DOHH2 (cell line): ENCODE measurements at regions not wholly inside any gene's neighbourhood (a gene's known extent, or its start where the extent isn't known, plus 50 kb on each side); places are given as distances from the start of the nearest gene placed in this dataset.

Source experiments
- H3F3A ChIP-seq: fragments of 200-600 bp; sonication (generic), shearing (Covaris generic); 2 replicates; pipeline ENCODE4 v1.6.0; 2016; ENCODE audit warnings: antibody characterized with exemption, mild to moderate bottlenecking; ENCODE audit not compliant: control insufficient read depth, insufficient read depth
- H3K27ac ChIP-seq: fragments of 200-600 bp; sonication (generic); 2 replicates; pipeline ENCODE4 v1.5.1; 2014; ENCODE audit warnings: low read depth, mild to moderate bottlenecking, low read length, moderate library complexity
- H3K27me3 ChIP-seq: fragments of 200-600 bp; sonication (generic); 2 replicates; pipeline ENCODE4 v1.6.1; 2014; ENCODE audit warnings: mild to moderate bottlenecking, low read length, mixed read lengths; ENCODE audit not compliant: control insufficient read depth
- H3K36me3 ChIP-seq: fragments of 200-600 bp; sonication (generic); 2 replicates; pipeline ENCODE4 v1.6.1; 2014; ENCODE audit warnings: mild to moderate bottlenecking, low read length, moderate library complexity, mixed read lengths; ENCODE audit not compliant: control insufficient read depth
- H3K4me1 ChIP-seq: fragments of 200-600 bp; sonication (generic); 2 replicates; pipeline ENCODE4 v1.6.1; 2014; ENCODE audit warnings: mild to moderate bottlenecking, low read length, mixed read lengths; ENCODE audit not compliant: control insufficient read depth
- H3K4me2 ChIP-seq: fragments of 200-600 bp; sonication (generic); 2 replicates; pipeline ENCODE4 v1.6.0; 2014; ENCODE audit warnings: mild to moderate bottlenecking, low read length, moderate library complexity
- H3K4me3 ChIP-seq: fragments of 200-600 bp; sonication (generic); 2 replicates; pipeline ENCODE4 v1.5.1; 2014; ENCODE audit warnings: mild to moderate bottlenecking, low read length, mixed read lengths
- H3K79me2 ChIP-seq: fragments of 200-600 bp; sonication (generic); 2 replicates; pipeline ENCODE4 v1.6.1; 2014; ENCODE audit warnings: mild to moderate bottlenecking, low read length, mixed read lengths; ENCODE audit not compliant: control insufficient read depth
- H3K9me2 ChIP-seq: fragments of 200-600 bp; sonication (generic); replicated peaks from 2 replicates; pipeline ENCODE4 v1.6.1; 2014; ENCODE audit warnings: mild to moderate bottlenecking, low read length, mixed read lengths; ENCODE audit not compliant: control insufficient read depth
- H3K9me3 ChIP-seq: fragments of 200-600 bp; sonication (generic); 2 replicates; pipeline ENCODE4 v1.6.1; 2014; ENCODE audit warnings: antibody characterized with exemption, low read length, mixed read lengths; ENCODE audit not compliant: control insufficient read depth, insufficient read depth
- H4K20me1 ChIP-seq: fragments of 200-600 bp; sonication (generic); 2 replicates; pipeline ENCODE4 v1.6.0; 2014; ENCODE audit warnings: low read depth, mild to moderate bottlenecking, antibody characterized with exemption, low read length, moderate library complexity; ENCODE audit not compliant: control insufficient read depth, insufficient read depth
- EZH2phosphoT487 ChIP-seq: fragments of 200-600 bp; sonication (generic); IDR thresholded peaks from 2 replicates; pipeline ENCODE4 v1.6.1; 2017; ENCODE audit warnings: borderline replicate concordance, mild to moderate bottlenecking, antibody characterized with exemption, low read length, moderate library complexity, mixed read lengths
- TF ChIP-seq, protein P1 (sequence below): fragments of 200-600 bp; sonication (generic); IDR thresholded peaks from one replicate; pipeline ENCODE4 v1.5.1; 2014; ENCODE audit warnings: antibody characterized with exemption, mild to moderate bottlenecking, low read depth, low read length; ENCODE audit not compliant: poor library complexity, severe bottlenecking

DNA sequence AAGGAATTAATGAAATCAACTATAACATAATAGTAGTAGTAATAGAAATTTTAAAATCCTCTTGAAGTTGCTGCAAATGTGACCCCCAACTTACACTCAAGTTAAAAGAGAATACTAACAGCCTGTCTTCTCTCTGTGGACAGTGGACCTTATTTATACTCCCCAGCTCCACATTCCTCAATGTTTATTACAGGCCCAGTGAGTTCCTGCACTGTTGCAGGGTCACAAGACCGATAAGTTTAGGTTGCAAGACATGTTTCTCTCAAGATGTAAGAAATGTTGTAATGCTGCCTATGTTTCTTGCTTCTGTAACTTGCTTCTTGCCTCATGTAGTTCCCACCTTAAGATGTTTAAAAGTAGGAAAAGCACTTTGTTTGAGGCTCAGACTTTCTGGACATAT, 888.1 kb downstream of the PDCD6IP start:
- Histone ChIP-seq H3K27ac (no peak overlapping the region), H3K4me1 (no peaks in the 10 kb centered on the region), H3K36me3 (no peaks in the 10 kb centered on the region), H3F3A (no peaks in the 10 kb centered on the region), H3K4me2 (no peak overlapping the region), H3K79me2 (no peaks in the 10 kb centered on the region), H3K9me2 (no peaks in the 10 kb centered on the region), H3K27me3 (no peaks in the 10 kb centered on the region), H3K4me3 (no peak overlapping the region), H3K9me3 (no peaks in the 10 kb centered on the region), H4K20me1 (no peaks in the 10 kb centered on the region)
- TF ChIP-seq, protein P1, sequence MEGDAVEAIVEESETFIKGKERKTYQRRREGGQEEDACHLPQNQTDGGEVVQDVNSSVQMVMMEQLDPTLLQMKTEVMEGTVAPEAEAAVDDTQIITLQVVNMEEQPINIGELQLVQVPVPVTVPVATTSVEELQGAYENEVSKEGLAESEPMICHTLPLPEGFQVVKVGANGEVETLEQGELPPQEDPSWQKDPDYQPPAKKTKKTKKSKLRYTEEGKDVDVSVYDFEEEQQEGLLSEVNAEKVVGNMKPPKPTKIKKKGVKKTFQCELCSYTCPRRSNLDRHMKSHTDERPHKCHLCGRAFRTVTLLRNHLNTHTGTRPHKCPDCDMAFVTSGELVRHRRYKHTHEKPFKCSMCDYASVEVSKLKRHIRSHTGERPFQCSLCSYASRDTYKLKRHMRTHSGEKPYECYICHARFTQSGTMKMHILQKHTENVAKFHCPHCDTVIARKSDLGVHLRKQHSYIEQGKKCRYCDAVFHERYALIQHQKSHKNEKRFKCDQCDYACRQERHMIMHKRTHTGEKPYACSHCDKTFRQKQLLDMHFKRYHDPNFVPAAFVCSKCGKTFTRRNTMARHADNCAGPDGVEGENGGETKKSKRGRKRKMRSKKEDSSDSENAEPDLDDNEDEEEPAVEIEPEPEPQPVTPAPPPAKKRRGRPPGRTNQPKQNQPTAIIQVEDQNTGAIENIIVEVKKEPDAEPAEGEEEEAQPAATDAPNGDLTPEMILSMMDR: no peak
- TF ChIP-seq EZH2phosphoT487: no peak

DNA sequence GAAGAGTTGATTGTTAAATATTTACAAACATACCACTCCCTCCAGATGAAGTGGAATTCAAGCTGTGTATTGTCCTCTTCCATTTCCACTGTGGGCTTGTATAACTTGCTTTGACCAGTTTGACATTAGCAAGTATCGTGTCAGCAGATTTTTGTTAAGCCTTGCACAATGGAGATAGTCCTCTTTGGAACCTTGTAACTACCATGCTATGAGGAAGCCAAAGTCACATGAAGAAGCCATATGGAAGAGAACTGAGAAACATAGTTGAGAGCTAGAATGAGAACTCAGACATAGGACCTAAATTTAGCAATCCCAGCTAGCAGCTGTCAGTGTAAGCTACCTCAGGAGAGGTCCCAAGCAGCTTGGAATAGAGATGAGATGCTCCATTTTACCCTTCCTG, 889.2 kb downstream of the PDCD6IP start:
- no peak overlapping the region for H3K4me2 ChIP-seq
- H3K27ac ChIP-seq: no peak overlapping the region
- H3K79me2 ChIP-seq: no peaks in the 10 kb centered on the region
- TF ChIP-seq, protein P1: no peak
- no peak for TF ChIP-seq EZH2phosphoT487
- H3K9me3 ChIP-seq: no peaks in the 10 kb centered on the region
- H3K9me2 ChIP-seq: no peaks in the 10 kb centered on the region
- no peaks in the 10 kb centered on the region for H3K27me3 ChIP-seq
- H3K36me3 ChIP-seq: no peaks in the 10 kb centered on the region
- no peak overlapping the region for H3K4me3 ChIP-seq
- no peaks in the 10 kb centered on the region for H3K4me1 ChIP-seq
- H4K20me1 ChIP-seq: no peaks in the 10 kb centered on the region
- H3F3A ChIP-seq: no peaks in the 10 kb centered on the region

DNA sequence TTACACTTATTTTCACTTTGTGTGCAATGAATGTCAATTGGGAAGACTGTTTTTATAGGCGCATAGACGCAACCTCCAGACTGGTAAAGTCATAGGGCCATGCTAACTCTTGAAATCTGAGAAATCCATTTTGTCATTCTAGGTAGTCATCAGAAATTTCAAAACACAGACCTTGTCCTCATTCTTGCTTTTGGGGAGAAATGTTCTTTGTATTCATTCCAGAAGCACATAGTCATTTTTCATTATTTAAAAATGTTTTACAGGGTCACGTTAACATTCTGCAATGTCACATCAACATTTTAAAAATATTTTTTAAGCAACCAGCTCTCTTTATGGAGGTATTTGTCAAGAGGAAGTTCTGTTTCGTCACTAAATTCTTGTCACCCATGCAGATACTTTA, 898.4 kb downstream of the PDCD6IP start:
- Histone ChIP-seq H3K9me3 (peaks cover 7% of the 10 kb centered on the region; the same call in 1 of the 2 replicates), H3K79me2 (no peaks in the 10 kb centered on the region), H3K4me1 (no peaks in the 10 kb centered on the region), H3K36me3 (no peaks in the 10 kb centered on the region), H3K9me2 (no peaks in the 10 kb centered on the region), H3F3A (no peaks in the 10 kb centered on the region), H3K4me2 (no peak overlapping the region), H3K27me3 (no peaks in the 10 kb centered on the region), H4K20me1 (no peaks in the 10 kb centered on the region), H3K27ac (no peak overlapping the region), H3K4me3 (no peak overlapping the region)
- TF ChIP-seq, protein P1: no peak
- no peak for TF ChIP-seq EZH2phosphoT487

DNA sequence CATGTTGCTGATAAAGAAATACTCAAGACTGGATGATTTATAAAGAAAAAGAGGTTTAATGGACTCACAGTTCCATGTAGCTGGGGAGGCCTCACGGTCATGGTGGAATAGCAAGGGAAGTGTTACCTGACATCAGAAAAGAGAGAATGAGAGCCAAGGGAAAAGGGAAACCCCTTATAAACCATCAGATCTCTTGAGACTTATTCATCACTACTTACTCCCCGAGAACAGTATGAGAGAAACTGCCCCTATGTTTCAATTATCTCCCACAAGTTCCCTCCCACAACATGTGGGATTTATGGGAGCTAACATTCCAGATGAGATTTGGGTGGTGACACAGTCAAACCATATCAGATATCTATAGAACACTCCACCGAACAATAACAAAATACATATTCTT, 904.6 kb downstream of the PDCD6IP start:
- no peaks in the 10 kb centered on the region for H3K36me3 ChIP-seq
- no peaks in the 10 kb centered on the region for H3K79me2 ChIP-seq
- H3K4me3 ChIP-seq: no peak overlapping the region
- H3F3A ChIP-seq: no peaks in the 10 kb centered on the region
- no peaks in the 10 kb centered on the region for H3K27me3 ChIP-seq
- no peaks in the 10 kb centered on the region for H3K4me1 ChIP-seq
- peaks cover 8% of the 10 kb centered on the region; the same call in 1 of the 2 replicates for H3K9me3 ChIP-seq
- no peak for TF ChIP-seq EZH2phosphoT487
- TF ChIP-seq, protein P1: no peak
- no peaks in the 10 kb centered on the region for H3K9me2 ChIP-seq
- H4K20me1 ChIP-seq: no peaks in the 10 kb centered on the region
- no peak overlapping the region for H3K27ac ChIP-seq
- no peak overlapping the region for H3K4me2 ChIP-seq
